Fibroblast of villous mesenchyme (primary cell): ENCODE measurements at regions not wholly inside any gene's neighbourhood (a gene's known extent, or its start where the extent isn't known, plus 50 kb on each side); places are given as distances from the start of the nearest gene placed in this dataset.
"Not testable (repeated sequence)": the region's sequence is repeated elsewhere in the genome, so short reads cannot be mapped to it uniquely, and the experiment has no call there.

Experiments used
- DNase-seq: peaks from one replicate; pipeline ENCODE4 v3.0.0-alpha.2; 2010; ENCODE audit warnings: low read depth
- H3K4me3 ChIP-seq: 2 replicates; pipeline ENCODE4 v1.5.1; 2011; ENCODE audit warnings: low read depth, mild to moderate bottlenecking, low read length
- TF ChIP-seq, protein P1 (sequence below): IDR thresholded peaks from 2 replicates; pipeline ENCODE4 v1.5.1; 2012; ENCODE audit warnings: low read depth, mild to moderate bottlenecking, low read length; ENCODE audit not compliant: insufficient read depth

DNA sequence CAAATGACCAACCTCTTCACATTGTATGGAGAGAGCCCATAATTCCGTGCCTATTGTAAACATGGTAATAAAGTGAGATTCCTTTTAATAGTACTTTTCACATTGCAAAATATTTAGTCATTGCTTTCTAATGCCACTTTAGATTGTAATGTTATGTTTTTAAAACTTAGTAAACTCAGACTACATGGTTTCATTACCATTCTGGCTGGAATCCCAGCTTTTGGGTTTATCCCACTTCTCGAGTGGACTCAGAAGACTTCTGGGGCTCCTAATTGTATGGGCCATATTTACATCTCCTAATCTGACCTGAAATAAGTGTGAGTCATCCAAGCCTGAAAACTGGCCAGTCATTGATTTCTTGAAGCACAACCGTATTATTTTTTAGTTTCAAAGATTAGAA is 217.6 kb downstream of the CAAP1 start:
- DNase-seq = no peak
- H3K4me3 ChIP-seq = no peak overlapping the region

DNA sequence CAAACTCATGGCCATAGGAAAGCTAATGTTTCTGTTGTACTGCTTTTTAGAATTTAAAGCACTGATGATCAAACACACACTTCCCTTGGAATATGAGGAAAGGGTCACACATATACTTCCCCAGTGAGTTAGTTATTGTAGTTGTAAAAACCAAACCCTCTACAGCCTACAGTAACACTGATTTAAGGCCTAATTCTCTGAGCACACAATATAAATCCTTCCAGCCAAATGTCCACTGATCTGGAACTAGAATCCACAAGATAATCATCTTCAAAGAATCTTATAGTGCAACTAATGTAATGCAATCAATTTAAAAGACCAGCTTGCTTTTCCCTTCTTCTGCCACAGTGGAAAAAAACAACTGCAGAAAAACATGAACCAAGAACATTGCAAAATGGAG is 219.3 kb downstream of the CAAP1 start:
- no peak for DNase-seq
- TF ChIP-seq, protein P1, sequence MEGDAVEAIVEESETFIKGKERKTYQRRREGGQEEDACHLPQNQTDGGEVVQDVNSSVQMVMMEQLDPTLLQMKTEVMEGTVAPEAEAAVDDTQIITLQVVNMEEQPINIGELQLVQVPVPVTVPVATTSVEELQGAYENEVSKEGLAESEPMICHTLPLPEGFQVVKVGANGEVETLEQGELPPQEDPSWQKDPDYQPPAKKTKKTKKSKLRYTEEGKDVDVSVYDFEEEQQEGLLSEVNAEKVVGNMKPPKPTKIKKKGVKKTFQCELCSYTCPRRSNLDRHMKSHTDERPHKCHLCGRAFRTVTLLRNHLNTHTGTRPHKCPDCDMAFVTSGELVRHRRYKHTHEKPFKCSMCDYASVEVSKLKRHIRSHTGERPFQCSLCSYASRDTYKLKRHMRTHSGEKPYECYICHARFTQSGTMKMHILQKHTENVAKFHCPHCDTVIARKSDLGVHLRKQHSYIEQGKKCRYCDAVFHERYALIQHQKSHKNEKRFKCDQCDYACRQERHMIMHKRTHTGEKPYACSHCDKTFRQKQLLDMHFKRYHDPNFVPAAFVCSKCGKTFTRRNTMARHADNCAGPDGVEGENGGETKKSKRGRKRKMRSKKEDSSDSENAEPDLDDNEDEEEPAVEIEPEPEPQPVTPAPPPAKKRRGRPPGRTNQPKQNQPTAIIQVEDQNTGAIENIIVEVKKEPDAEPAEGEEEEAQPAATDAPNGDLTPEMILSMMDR = no peak
- H3K4me3 ChIP-seq = no peak overlapping the region

More for the DNA sequence above, 217.6 kb downstream of the CAAP1 start:
- TF ChIP-seq, protein P1 = no peak

DNA sequence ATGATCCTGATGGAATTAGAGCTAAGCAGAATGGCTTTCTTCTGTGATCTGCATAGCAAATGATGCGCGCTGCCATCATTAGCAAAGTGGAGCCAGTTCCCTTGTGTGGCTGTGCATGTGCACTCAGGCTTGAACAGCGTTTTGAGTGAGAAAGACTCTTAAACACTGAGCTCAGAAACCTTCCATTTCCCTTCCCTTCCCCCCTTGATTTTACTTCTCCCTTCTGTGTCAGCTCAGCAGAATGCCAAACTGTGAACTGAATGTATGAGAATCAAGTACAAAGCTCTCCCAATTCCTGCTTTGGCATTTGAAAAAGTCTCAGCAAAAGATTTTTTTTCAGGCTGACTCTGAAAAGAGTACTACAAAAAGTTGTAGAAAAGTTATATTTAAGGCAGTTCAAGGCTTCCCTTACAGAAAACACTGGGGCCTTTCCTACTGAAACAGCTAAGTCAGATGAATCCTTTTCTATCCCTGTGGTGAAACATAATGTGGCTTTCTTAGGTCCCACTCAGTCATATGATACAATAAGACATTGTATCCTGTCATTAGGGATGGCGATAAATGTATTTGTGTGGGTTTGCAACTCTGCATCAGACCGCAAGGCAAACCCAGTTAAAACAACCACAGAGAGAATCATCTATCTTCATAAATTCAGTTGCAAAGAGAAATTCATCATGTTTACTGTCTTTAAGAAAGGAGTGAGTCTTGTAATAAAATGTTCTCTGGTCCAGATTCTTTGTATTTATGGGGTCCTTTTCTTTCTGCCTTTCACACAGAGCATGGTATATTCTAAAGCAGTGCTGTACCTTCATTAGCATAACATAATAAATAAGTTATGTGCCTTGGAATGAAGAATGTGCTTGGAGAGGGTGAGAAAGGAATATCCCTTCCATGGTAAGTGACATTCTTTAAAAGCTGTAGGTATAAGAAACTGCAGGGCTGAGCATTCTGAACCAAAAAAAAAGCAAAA is 222.6 kb downstream of the CAAP1 start:
- TF ChIP-seq, protein P1 = no peak
- no peak overlapping the region for H3K4me3 ChIP-seq
- no peak for DNase-seq

DNA sequence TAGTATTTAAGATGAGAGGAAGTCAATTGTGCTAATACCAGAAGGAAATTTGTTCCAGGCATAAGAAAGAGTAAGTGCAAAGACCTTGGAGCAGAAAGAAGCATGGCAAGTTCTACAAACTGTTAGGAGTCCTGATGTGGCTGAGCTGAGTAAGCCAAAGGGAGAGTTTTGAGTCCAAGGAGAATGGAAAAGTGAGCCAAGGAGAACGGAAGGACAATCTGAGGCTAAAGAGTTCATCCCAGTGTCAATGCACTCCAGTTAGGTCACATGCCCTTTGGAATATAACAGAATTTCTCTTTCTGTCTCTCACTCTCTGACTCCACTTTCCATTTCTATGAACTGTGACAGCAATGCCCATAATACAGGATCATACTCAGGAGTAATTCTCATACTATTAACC is 224.7 kb downstream of the CAAP1 start:
- no peak for DNase-seq
- H3K4me3 ChIP-seq = no peak overlapping the region
- TF ChIP-seq, protein P1 = no peak

DNA sequence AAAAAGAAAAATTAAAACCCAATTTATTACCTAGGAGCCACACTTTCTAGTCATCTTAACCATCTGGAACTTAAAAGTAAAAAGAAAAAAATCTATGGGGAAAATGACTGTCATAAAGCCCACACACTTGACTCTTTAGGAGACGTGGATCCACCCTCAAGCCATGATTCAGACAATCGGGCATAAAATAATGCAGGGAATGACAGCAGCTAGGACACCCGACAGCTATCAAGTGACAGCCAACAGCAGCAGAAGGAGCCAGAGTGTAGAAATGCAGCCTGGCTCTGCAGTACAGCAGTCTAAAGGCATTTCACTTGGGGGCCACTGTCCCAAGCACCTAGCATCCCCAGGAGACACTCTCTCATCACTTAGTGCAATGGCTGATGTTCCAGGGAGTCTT is 226.9 kb downstream of the CAAP1 start:
- TF ChIP-seq, protein P1 = no peak
- no peak overlapping the region for H3K4me3 ChIP-seq
- DNase-seq = no peak

DNA sequence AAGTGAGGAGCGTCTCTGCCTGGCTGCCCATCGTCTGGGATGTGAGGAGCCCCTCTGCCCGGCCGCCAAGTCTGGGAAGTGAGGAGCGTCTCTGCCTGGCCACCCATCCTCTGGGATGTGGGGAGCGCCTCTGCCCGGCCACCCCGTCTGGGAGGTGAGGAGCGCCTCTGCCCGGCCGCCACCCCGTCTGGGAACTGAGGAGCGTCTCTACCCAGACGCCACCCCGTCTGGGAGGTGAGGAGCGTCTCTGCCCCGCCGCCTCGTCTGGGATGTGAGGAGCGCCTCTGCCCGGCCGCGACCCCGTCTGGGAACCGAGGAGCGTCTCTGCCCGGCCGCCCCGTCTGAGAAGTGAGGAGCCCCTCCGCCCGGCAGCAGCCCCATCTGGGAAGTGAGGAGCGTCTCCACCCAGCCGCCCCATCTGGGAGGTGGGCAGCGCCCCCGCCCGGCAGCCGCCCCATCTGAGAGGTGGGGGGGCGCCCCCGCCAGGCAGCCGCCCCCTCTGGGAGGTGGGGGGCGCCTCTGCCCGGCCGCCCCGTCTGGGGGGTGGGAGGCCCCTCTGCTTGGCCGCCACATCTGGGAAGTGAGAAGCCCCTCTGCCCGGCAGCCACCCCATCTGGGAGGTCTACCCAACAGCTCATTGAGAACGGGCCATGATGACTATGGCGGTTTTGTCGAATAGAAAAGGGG is 228.4 kb downstream of the CAAP1 start:
- not testable (repeated sequence) for DNase-seq, H3K4me3 ChIP-seq

DNA sequence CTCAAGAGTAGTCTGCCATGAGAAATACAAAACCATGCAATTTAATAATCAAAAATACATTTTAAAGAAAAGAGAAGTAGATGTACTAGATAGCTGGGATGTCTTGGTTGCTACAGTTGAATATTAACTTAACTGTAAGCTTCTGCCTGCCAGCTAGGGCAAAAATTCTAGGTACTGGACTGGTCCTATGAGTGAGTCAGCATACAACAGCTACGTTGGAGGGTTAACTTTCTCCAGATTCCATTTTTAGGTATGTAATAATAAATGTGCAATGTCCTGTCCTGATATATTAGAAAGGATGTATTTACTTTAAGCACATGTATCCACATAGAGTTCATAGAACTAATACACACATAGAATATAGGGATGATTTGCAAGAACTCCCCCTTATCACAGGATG is 230.1 kb downstream of the CAAP1 start:
- no peak overlapping the region for H3K4me3 ChIP-seq
- DNase-seq = no peak
- TF ChIP-seq, protein P1 = no peak
